MM.1S (cell line): ENCODE measurements at regions not wholly inside any gene's neighbourhood (a gene's known extent, or its start where the extent isn't known, plus 50 kb on each side); places are given as distances from the start of the nearest gene placed in this dataset.

ENCODE experiments used
- DNase-seq: peaks from one replicate; pipeline ENCODE4 v3.0.0-alpha.2; 2015
- H2AFZ ChIP-seq: fragments of 300-600 bp; sonication (generic); 2 replicates; pipeline ENCODE4 v1.6.0; 2016; ENCODE audit warnings: antibody characterized with exemption, low read length
- H3F3A ChIP-seq: fragments of 300-600 bp; sonication (generic); 2 replicates; pipeline ENCODE4 v1.6.1; 2016; ENCODE audit warnings: mild to moderate bottlenecking, antibody characterized with exemption, low read length, moderate library complexity, mixed read lengths; ENCODE audit not compliant: insufficient read depth
- H3K27ac ChIP-seq: fragments of 300-600 bp; sonication (generic); 2 replicates; pipeline ENCODE4 v1.5.1; 2016; ENCODE audit warnings: mild to moderate bottlenecking, low read length
- H3K27me3 ChIP-seq: fragments of 300-600 bp; sonication (generic); replicated peaks from 2 replicates; pipeline ENCODE4 v1.6.0; 2016; ENCODE audit warnings: low read length; ENCODE audit not compliant: insufficient read depth
- H3K36me3 ChIP-seq: fragments of 300-600 bp; sonication (generic); replicated peaks from 2 replicates; pipeline ENCODE4 v1.6.1; 2016; ENCODE audit warnings: mild to moderate bottlenecking, low read length, mixed read lengths; ENCODE audit not compliant: insufficient read depth
- H3K4me1 ChIP-seq: fragments of 300-600 bp; sonication (generic); 2 replicates; pipeline ENCODE4 v1.6.1; 2016; ENCODE audit warnings: low read length, mixed read lengths
- H3K4me2 ChIP-seq: fragments of 300-600 bp; sonication (generic); 2 replicates; pipeline ENCODE4 v1.6.0; 2016; ENCODE audit warnings: low read depth, low read length
- H3K4me3 ChIP-seq: fragments of 300-600 bp; sonication (generic); 2 replicates; pipeline ENCODE4 v1.5.1; 2016; ENCODE audit warnings: low read length, mixed read lengths
- H3K79me2 ChIP-seq: fragments of 300-600 bp; sonication (generic); 2 replicates; pipeline ENCODE4 v1.6.1; 2016; ENCODE audit warnings: mixed run types, low read length, mixed read lengths
- H3K9ac ChIP-seq: fragments of 300-600 bp; sonication (generic); 2 replicates; pipeline ENCODE4 v1.6.1; 2016; ENCODE audit warnings: low read length, mixed read lengths
- H3K9me2 ChIP-seq: fragments of 300-600 bp; sonication (generic); replicated peaks from 2 replicates; pipeline ENCODE4 v1.6.1; 2016; ENCODE audit warnings: mild to moderate bottlenecking, low read length, mixed read lengths; ENCODE audit not compliant: insufficient read depth
- H3K9me3 ChIP-seq: fragments of 300-600 bp; sonication (generic); replicated peaks from 2 replicates; pipeline ENCODE4 v1.6.1; 2016; ENCODE audit warnings: mild to moderate bottlenecking, low read length, mixed read lengths; ENCODE audit not compliant: insufficient read depth
- H4K20me1 ChIP-seq: fragments of 300-600 bp; sonication (generic); 2 replicates; pipeline ENCODE4 v1.6.1; 2016; ENCODE audit warnings: mild to moderate bottlenecking, low read length, moderate library complexity, mixed read lengths; ENCODE audit not compliant: insufficient read depth
- CTCF ChIP-seq: fragments of 300-600 bp; sonication (generic); IDR thresholded peaks from 2 replicates; pipeline ENCODE4 v1.5.1; 2016; ENCODE audit warnings: antibody characterized with exemption, low read length, mixed read lengths
- EZH2 ChIP-seq: fragments of 300-600 bp; sonication (generic); optimal IDR thresholded peaks from 2 replicates; pipeline ENCODE3; 2017; ENCODE audit warnings: low read depth, mild to moderate bottlenecking, antibody characterized with exemption, low read length, mixed read lengths
- EZH2phosphoT487 ChIP-seq: fragments of 300-600 bp; sonication (generic); IDR thresholded peaks from 2 replicates; pipeline ENCODE4 v1.6.1; 2018; ENCODE audit warnings: antibody characterized with exemption, low read length

- Histone ChIP-seq H3K9me3 (no peaks in the 10 kb centered on the region), H3K27me3 (no peaks in the 10 kb centered on the region; the same call in 1 of the 2 replicates)
Measured at GRCh38 chr6:170225852-170226417, 64.9 kb downstream of the DLL1 start.

GRCh38 chr6:170224694-170225660 lies 65.9 kb downstream of the DLL1 start:
- Histone ChIP-seq H3K27me3 (no peaks in the 10 kb centered on the region; the same call in 1 of the 2 replicates), H3K27ac (no peak overlapping the region), H3K4me3 (no peak overlapping the region), H3K9me3 (no peaks in the 10 kb centered on the region), H3K36me3 (no peaks in the 10 kb centered on the region), H3K4me2 (no peak overlapping the region), H3K79me2 (no peaks in the 10 kb centered on the region), H3K9me2 (no peaks in the 10 kb centered on the region), H2AFZ (no peak overlapping the region), H3F3A (no peaks in the 10 kb centered on the region), H4K20me1 (no peaks in the 10 kb centered on the region), H3K9ac (no peak overlapping the region), H3K4me1 (no peaks in the 10 kb centered on the region)
- TF ChIP-seq CTCF, result no peak
- no peak for TF ChIP-seq EZH2phosphoT487
- TF ChIP-seq EZH2, result no peak
- DNase-seq, result no peak

More at GRCh38 chr6:170225852-170226417, 64.9 kb downstream of the DLL1 start:
- DNase-seq, result no peak
- Histone ChIP-seq H3F3A (no peaks in the 10 kb centered on the region), H3K79me2 (no peaks in the 10 kb centered on the region), H3K27ac (no peak overlapping the region), H4K20me1 (no peaks in the 10 kb centered on the region), H3K36me3 (no peaks in the 10 kb centered on the region), H3K4me3 (no peak overlapping the region), H3K9ac (no peak overlapping the region), H3K9me2 (no peaks in the 10 kb centered on the region), H3K4me2 (no peak overlapping the region), H2AFZ (no peak overlapping the region), H3K4me1 (no peaks in the 10 kb centered on the region)
- TF ChIP-seq EZH2 (no peak), EZH2phosphoT487 (no peak), CTCF (no peak)

DNA sequence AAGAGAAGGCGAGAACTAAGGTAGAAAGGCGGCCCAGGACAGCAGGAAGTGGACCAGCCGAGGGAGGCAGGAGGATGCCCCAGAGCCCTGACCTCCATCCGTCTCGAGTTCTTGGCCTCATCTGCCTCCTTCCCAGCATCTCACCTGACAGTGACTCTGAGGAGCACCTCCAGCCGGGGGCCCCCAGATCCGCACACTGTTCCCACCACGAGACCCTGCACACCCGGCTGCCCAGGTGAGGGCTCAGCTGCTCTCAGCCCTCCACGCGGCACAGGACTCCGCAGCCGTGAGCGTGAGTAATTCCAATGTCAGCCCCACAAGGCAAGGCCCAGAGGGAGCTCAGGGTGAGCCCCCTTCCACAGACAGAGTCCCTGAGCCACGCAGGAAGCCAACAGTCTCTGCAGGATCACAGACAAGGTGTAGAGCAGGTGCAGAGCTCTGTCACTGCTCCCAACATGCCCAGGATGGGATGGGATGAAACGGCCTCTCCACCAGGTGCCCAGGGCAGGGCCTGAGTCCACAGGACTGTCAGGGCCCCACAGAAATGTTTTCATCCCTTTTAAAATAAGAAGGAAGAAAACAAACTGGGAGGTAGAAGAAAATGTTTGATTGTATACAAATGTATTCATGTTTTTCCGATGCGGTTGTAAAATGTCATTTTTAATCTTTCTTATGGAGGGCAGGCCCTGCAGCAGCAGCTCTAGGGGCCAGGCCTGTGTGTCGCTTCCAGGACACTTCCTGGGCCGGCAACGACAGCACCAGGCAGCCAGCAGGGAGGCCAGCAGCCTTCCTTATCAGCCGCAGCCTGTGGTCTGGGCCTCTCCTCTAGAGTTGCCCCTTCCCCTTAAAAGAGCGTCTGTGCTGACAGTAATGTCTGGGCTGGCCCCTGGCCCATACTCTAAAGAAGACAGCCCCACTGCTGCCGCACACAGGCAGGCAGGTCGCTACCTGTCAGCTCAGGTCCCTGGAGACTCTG lies 66.9 kb downstream of the DLL1 start:
- H3K79me2 ChIP-seq, result no peaks in the 10 kb centered on the region
- no peaks in the 10 kb centered on the region for H3F3A ChIP-seq
- TF ChIP-seq CTCF, result no peak
- no peak for TF ChIP-seq EZH2
- no peak for TF ChIP-seq EZH2phosphoT487
- no peak overlapping the region for H2AFZ ChIP-seq
- H3K36me3 ChIP-seq, result no peaks in the 10 kb centered on the region
- no peaks in the 10 kb centered on the region for H3K4me1 ChIP-seq
- H3K9ac ChIP-seq, result no peak overlapping the region
- no peak overlapping the region for H3K27ac ChIP-seq
- no peaks in the 10 kb centered on the region; the same call in 1 of the 2 replicates for H3K27me3 ChIP-seq
- H3K9me3 ChIP-seq, result no peaks in the 10 kb centered on the region
- no peaks in the 10 kb centered on the region for H4K20me1 ChIP-seq
- DNase-seq, result no peak
- H3K4me2 ChIP-seq, result no peak overlapping the region
- no peak overlapping the region for H3K4me3 ChIP-seq
- H3K9me2 ChIP-seq, result no peaks in the 10 kb centered on the region
